SU-DHL-6 (cell line): ENCODE measurements at regions not wholly inside any gene's neighbourhood (a gene's known extent, or its start where the extent isn't known, plus 50 kb on each side); places are given as distances from the start of the nearest gene placed in this dataset.

Experiments
- CTCF ChIP-seq: fragments of 200-600 bp; sonication (generic); IDR thresholded peaks from one replicate; pipeline ENCODE4 v1.5.1; 2017; ENCODE audit warnings: antibody characterized with exemption, mild to moderate bottlenecking, low read length, moderate library complexity; ENCODE audit not compliant: insufficient read depth, poor library complexity, severe bottlenecking
- EZH2phosphoT487 ChIP-seq: fragments of 200-600 bp; sonication (generic), shearing (Covaris generic); conservative IDR thresholded peaks from 2 replicates; pipeline ENCODE4 v1.6.1; 2018; ENCODE audit warnings: mild to moderate bottlenecking, antibody characterized with exemption, low read length, moderate library complexity, mixed read lengths

GRCh38 chr4:35447474-35447873 lies 796.8 kb downstream of the ARAP2 start:
- TF ChIP-seq CTCF, result no peak
- TF ChIP-seq EZH2phosphoT487, result no peak
